Mesothelial cell of epicardium (in vitro differentiated cells): ENCODE measurements at regions not wholly inside any gene's neighbourhood (a gene's known extent, or its start where the extent isn't known, plus 50 kb on each side); places are given as distances from the start of the nearest gene placed in this dataset.

Experiments
- DNase-seq, 2 experiments: peaks; one replicate each; pipeline ENCODE4 v3.0.0; 2021; ENCODE audit warnings: low spot score in 2 of 2; ENCODE audit not compliant: unreplicated experiment in 2 of 2
- H3K27ac Mint-ChIP-seq: 2 replicates; pipeline ENCODE4 v1.8.0; 2021; ENCODE audit warnings: mixed read lengths
- H3K27me3 Mint-ChIP-seq: 2 replicates; pipeline ENCODE4 v1.8.0; 2021; ENCODE audit warnings: low read depth, mixed read lengths
- H3K36me3 Mint-ChIP-seq: 2 replicates; pipeline ENCODE4 v1.8.0; 2021; ENCODE audit warnings: mixed read lengths
- H3K4me1 Mint-ChIP-seq: 2 replicates; pipeline ENCODE4 v1.8.0; 2021; ENCODE audit warnings: mixed read lengths
- H3K4me3 Mint-ChIP-seq: 2 replicates; pipeline ENCODE4 v1.8.0; 2021; ENCODE audit warnings: mild to moderate bottlenecking, moderate library complexity, mixed read lengths
- H3K9me3 Mint-ChIP-seq: 2 replicates; pipeline ENCODE4 v1.8.0; 2021; ENCODE audit warnings: mixed read lengths
- TF ChIP-seq, protein P1 (sequence below): fragments of 200-600 bp; sonication (generic); IDR thresholded peaks from one replicate; pipeline ENCODE4 v1.5.0; 2021; ENCODE audit warnings: antibody characterized with exemption; ENCODE audit not compliant: unreplicated experiment

DNA sequence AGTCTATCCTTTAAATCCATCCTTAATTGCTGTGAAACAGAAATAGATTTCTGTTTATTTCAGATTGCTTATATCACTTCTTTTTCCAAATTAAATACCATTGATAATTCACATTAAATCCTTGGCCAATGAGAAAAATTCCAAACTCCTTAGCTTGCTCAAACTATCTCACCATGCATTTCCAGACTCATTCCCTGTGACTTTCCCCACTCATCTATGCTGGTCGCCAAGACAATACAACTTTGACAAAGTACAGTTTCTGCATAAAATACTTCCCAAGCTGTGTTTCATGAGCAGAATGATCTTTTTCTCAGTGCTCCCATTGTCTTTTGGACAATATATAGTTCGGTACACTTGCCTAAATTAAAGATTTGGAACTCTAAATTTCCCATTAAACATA lies 575.6 kb downstream of the CPS1 start:
- H3K4me1 Mint-ChIP-seq: peaks cover 22% of the 10 kb centered on the region
- TF ChIP-seq, protein P1, sequence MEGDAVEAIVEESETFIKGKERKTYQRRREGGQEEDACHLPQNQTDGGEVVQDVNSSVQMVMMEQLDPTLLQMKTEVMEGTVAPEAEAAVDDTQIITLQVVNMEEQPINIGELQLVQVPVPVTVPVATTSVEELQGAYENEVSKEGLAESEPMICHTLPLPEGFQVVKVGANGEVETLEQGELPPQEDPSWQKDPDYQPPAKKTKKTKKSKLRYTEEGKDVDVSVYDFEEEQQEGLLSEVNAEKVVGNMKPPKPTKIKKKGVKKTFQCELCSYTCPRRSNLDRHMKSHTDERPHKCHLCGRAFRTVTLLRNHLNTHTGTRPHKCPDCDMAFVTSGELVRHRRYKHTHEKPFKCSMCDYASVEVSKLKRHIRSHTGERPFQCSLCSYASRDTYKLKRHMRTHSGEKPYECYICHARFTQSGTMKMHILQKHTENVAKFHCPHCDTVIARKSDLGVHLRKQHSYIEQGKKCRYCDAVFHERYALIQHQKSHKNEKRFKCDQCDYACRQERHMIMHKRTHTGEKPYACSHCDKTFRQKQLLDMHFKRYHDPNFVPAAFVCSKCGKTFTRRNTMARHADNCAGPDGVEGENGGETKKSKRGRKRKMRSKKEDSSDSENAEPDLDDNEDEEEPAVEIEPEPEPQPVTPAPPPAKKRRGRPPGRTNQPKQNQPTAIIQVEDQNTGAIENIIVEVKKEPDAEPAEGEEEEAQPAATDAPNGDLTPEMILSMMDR: no peak
- H3K27me3 Mint-ChIP-seq: no peaks in the 10 kb centered on the region
- H3K4me3 Mint-ChIP-seq: no peak overlapping the region
- no peak overlapping the region for H3K27ac Mint-ChIP-seq
- no peak for DNase-seq
- H3K9me3 Mint-ChIP-seq: peaks cover 10% of the 10 kb centered on the region
- peaks cover 3% of the 10 kb centered on the region for H3K36me3 Mint-ChIP-seq

DNA sequence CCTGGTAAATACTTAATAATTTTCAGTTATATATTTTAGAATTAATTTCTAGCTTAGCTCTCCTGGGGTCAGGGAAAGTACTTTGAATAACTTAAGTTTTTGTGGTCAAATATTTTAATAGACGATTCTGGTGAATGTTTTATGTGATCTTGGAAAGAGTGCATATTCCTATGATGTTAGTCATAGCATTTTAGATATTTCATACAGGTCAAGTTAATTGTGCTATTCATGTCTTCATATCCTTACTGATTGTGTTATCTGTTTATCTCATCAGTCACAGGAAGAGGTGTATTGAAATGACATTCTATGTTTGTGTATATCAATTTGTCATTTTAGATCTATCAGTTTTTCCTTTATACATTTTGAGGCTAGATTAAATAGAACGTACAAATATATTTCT lies 576.2 kb downstream of the CPS1 start:
- H3K27me3 Mint-ChIP-seq: no peaks in the 10 kb centered on the region
- peaks cover 3% of the 10 kb centered on the region for H3K36me3 Mint-ChIP-seq
- no peak overlapping the region for H3K4me3 Mint-ChIP-seq
- H3K9me3 Mint-ChIP-seq: peaks cover 13% of the 10 kb centered on the region
- TF ChIP-seq, protein P1: no peak
- H3K4me1 Mint-ChIP-seq: peaks cover 19% of the 10 kb centered on the region
- no peak for DNase-seq
- no peak overlapping the region for H3K27ac Mint-ChIP-seq

DNA sequence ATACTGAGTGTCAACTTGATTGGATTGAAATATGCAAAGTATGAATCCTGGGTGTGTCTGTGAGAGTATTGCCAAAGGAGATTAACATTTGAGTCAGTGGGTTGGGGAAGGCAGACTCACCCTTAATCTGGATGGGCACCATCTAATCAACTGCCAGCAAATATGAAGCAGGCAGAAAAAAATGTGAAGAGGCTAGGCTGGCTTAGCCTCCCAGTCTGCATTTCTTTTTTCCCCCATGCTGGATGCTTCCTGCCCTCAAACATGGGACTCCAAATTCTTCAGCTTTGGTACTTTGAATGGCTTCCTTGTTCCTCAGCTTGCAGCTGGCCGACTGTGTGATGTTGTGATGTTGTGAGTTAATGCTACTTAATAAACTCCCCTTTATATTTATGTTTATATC lies 577.4 kb downstream of the CPS1 start:
- TF ChIP-seq, protein P1: no peak
- DNase-seq: no peak
- H3K27me3 Mint-ChIP-seq: no peaks in the 10 kb centered on the region
- H3K36me3 Mint-ChIP-seq: peaks cover 3% of the 10 kb centered on the region
- no peak overlapping the region for H3K4me3 Mint-ChIP-seq
- no peak overlapping the region for H3K27ac Mint-ChIP-seq
- H3K9me3 Mint-ChIP-seq: peaks cover 22% of the 10 kb centered on the region
- H3K4me1 Mint-ChIP-seq: peaks cover 18% of the 10 kb centered on the region

DNA sequence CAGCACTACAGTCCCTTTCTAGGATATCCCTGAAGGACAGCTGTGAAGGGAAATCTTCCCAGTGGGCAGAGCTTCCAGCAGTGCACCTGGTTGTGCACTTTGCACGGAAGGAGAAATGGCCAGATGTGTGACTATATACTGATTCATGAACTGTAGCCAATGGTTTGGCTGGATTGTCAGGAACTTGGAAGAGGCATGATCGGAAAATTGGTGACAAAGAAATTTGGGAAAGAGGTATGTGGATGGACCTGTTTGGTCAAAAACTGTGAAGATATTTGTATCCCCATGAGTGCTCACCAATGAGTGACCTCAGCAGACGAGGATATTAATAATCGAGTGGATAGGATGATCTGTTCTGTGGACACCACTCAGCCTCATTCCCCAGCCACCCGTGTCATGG lies 582.2 kb downstream of the CPS1 start:
- Mint-ChIP-seq H3K4me1 (no peaks in the 10 kb centered on the region), H3K36me3 (peaks cover 3% of the 10 kb centered on the region), H3K4me3 (no peak overlapping the region), H3K9me3 (peaks cover 43% of the 10 kb centered on the region), H3K27me3 (no peaks in the 10 kb centered on the region), H3K27ac (no peak overlapping the region)
- no peak for DNase-seq
- TF ChIP-seq, protein P1: no peak

DNA sequence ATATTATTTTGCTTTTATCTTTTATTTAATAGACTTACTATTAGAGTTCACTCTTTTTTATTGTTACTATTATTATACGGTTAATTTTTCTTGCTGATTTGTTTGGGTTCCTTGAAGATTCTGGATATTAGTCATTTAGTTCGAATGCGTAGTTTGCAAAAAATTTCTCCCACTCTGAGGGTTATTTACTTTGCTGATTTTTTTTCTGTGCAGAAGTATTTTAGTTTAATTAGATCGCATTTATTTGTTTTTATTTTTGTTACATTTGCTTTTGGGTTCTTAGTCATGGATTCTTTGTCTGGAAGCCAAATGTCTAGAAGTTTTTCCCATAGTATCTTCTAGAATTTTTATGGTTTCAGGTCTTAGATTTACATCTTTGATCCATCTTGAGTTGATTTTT lies 585.2 kb downstream of the CPS1 start:
- Mint-ChIP-seq H3K4me3 (no peak overlapping the region), H3K27me3 (no peaks in the 10 kb centered on the region), H3K27ac (no peak overlapping the region), H3K4me1 (no peaks in the 10 kb centered on the region), H3K36me3 (no peaks in the 10 kb centered on the region), H3K9me3 (peaks cover 35% of the 10 kb centered on the region)
- TF ChIP-seq, protein P1: no peak
- no peak for DNase-seq

DNA sequence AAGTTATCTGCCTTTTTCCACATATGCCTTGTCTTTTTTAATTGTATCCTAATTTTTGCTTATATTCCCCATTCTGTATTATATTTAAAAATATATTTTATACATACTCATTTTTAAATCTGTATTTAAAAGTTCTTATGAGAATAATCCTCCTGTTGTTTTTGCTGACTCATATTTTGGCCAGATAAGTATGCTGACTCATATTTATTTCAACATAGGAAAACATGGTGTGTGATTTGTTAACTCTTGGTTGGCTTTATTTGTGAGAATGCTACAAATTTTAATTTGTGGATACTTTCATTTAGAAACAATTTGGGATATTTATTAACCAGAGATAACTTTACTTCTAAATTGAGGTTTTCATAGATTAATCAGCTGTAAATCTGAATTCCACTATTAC lies 587.7 kb downstream of the CPS1 start:
- TF ChIP-seq, protein P1: no peak
- DNase-seq: no peak
- H3K4me1 Mint-ChIP-seq: no peaks in the 10 kb centered on the region
- H3K27ac Mint-ChIP-seq: no peak overlapping the region
- H3K27me3 Mint-ChIP-seq: no peaks in the 10 kb centered on the region
- peaks cover 22% of the 10 kb centered on the region for H3K9me3 Mint-ChIP-seq
- no peaks in the 10 kb centered on the region for H3K36me3 Mint-ChIP-seq
- no peak overlapping the region for H3K4me3 Mint-ChIP-seq
